HepG2 (cell line): ENCODE measurements at regions not wholly inside any gene's neighbourhood (a gene's known extent, or its start where the extent isn't known, plus 50 kb on each side); places are given as distances from the start of the nearest gene placed in this dataset.

Experiments used
- ATAC-seq: fragments of 200-7000 bp; cut with Tn5 transposase; 3 replicates; pipeline ENCODE4 v1.9.1; 2020; ENCODE audit warnings: mild to moderate bottlenecking, moderate library complexity
- BruUV-seq: library from RNA; stranded (reverse); fragments of 400-500 nt; replicated peaks from 2 replicates; lab custom pipeline; 2021; lab: Mats Ljungman, UMichigan
- CTCF ChIA-PET: fragments of 300-600 bp; formaldehyde crosslinking; extraction: SDS; loops from one replicate; lab custom pipeline; 2021; ENCODE audit warnings: low total read pairs, inconsistent platforms, low intra/inter-chr PET ratio; lab: Yijun Ruan, JAX
- POLR2A ChIA-PET: fragments of 350-600 bp; sonication (Branson Sonifier 250); formaldehyde crosslinking; loops from one replicate; lab custom pipeline; 2020; ENCODE audit warnings: antibody characterized with exemption, inconsistent platforms; lab: Yijun Ruan, JAX
- DNase-seq: peaks from one replicate; pipeline ENCODE4 v3.0.0-alpha.2; 2015; ENCODE audit warnings: low spot score
- FAIRE-seq: peaks from 3 replicates; lab custom pipeline; 2011; peaks lifted over from hg19 to GRCh38; lab: Jason Lieb, UNC
- H2AFZ ChIP-seq: one replicate; pipeline ENCODE4 v1.6.1; 2011; ENCODE audit warnings: low read length, inconsistent platforms
- H3K27ac ChIP-seq: fragments of 300-600 bp; 3 replicates; pipeline ENCODE4 v1.8.0; 2011; ENCODE audit warnings: mixed run types, mild to moderate bottlenecking, mixed read lengths, low read length, inconsistent platforms; ENCODE audit not compliant: insufficient read depth; ENCODE audit errors: extremely low read length
- H3K27me3 ChIP-seq, 2 experiments: fragments of 200-600 bp in 1 of 2; 2 replicates in 1 of 2; 3 replicates in 1 of 2; pipeline versions ENCODE4 v1.6.0 to v1.8.0; 2011; ENCODE audit warnings: low read length in 2 of 2, mild to moderate bottlenecking in 2 of 2, moderate library complexity in 2 of 2, inconsistent platforms in 1 of 2; ENCODE audit not compliant: insufficient read depth in 2 of 2, control insufficient read depth in 1 of 2
- H3K36me3 ChIP-seq, 2 experiments: fragments of 200-600 bp in 1 of 2; replicated peaks in 1 of 2; 2 replicates in 1 of 2; 3 replicates in 1 of 2; pipeline versions ENCODE4 v1.5.1 to v1.8.0; 2011; ENCODE audit warnings: low read length in 2 of 2, inconsistent platforms in 1 of 2; ENCODE audit not compliant: insufficient read depth in 2 of 2, control insufficient read depth in 1 of 2
- H3K4me1 ChIP-seq: 2 replicates; pipeline ENCODE4 v1.5.1; 2012; ENCODE audit warnings: low read length, inconsistent platforms; ENCODE audit not compliant: insufficient read depth
- H3K4me2 ChIP-seq: 2 replicates; pipeline ENCODE4 v1.6.0; 2011; ENCODE audit warnings: low read depth, low read length, inconsistent platforms
- H3K4me3 ChIP-seq, 3 experiments: fragments of 200-600 bp in 1 of 3; sonication (generic), shearing (Covaris generic) in 1 of 3; replicated peaks in 1 of 3; 2 replicates each; pipeline ENCODE4 v1.5.1; 2011 to 2016; ENCODE audit warnings: low read length in 3 of 3, inconsistent platforms in 2 of 3, low read depth in 2 of 3, mild to moderate bottlenecking in 2 of 3, control low read depth in 1 of 3, mixed read lengths in 1 of 3; ENCODE audit not compliant: insufficient read depth in 1 of 3
- H3K79me2 ChIP-seq: one replicate; pipeline ENCODE4 v1.6.1; 2011; ENCODE audit warnings: low read length, inconsistent platforms; ENCODE audit not compliant: insufficient read depth
- H3K9ac ChIP-seq: 2 replicates; pipeline ENCODE4 v1.6.0; 2011; ENCODE audit warnings: mild to moderate bottlenecking, low read depth, low read length, inconsistent platforms; ENCODE audit not compliant: insufficient read depth
- H3K9me3 ChIP-seq: 2 replicates; pipeline ENCODE4 v1.5.1; 2012; ENCODE audit warnings: mild to moderate bottlenecking, low read length
- H4K20me1 ChIP-seq: 2 replicates; pipeline ENCODE4 v1.6.0; 2011; ENCODE audit warnings: inconsistent platforms, mild to moderate bottlenecking, low read length, moderate library complexity; ENCODE audit not compliant: insufficient read depth
- FOXK2 ChIP-seq: fragments of 450-650 bp; IDR thresholded peaks from 2 replicates; pipeline ENCODE4 v1.6.1; 2016
- HDAC2 ChIP-seq: sonication (generic); formaldehyde crosslinking; IDR thresholded peaks from 2 replicates; pipeline ENCODE4 v1.4.0; 2020; ENCODE audit warnings: missing genetic modification reagents
- NR2C2 ChIP-seq: sonication (generic); formaldehyde crosslinking; IDR thresholded peaks from 2 replicates; pipeline ENCODE4 v1.4.0; 2020; ENCODE audit warnings: missing genetic modification reagents, mild to moderate bottlenecking, moderate library complexity, borderline replicate concordance
- ZNF33B ChIP-seq: sonication (generic); formaldehyde crosslinking; IDR thresholded peaks from 2 replicates; pipeline ENCODE4 v1.5.1; 2020; ENCODE audit warnings: mild to moderate bottlenecking, missing genetic modification reagents
- ZNF552 ChIP-seq: sonication (generic); formaldehyde crosslinking; IDR thresholded peaks from 2 replicates; pipeline ENCODE4 v1.9.0; 2022; ENCODE audit warnings: missing genetic modification reagents, mild to moderate bottlenecking, borderline replicate concordance
- WGBS: methylation state at CpG from one replicate; pipeline ENCODE4 v1.1.6; 2017; ENCODE audit warnings: low lambda C conversion rate; 5-methylcytosine and 5-hydroxymethylcytosine counted together
- in situ Hi-C: cut with HindIII; loops from 2 replicates; pipeline ENCODE4 v1.10.0; 2017; ENCODE audit warnings: low pct_unique_long_range_greater_than_20kb; ENCODE audit not compliant: extremely low pct_ligation_motif_present
- intact Hi-C: fragments of 100-400 bp; cut with micrococcal nuclease; formaldehyde crosslinking; loops from one replicate; pipeline ENCODE4 v1.10.0; 2022; ENCODE audit not compliant: unreplicated experiment
- TF ChIP-seq, protein P1 (sequence below): sonication (generic); formaldehyde crosslinking; IDR thresholded peaks from 2 replicates; pipeline ENCODE4 v1.5.0; 2020; ENCODE audit warnings: mild to moderate bottlenecking, missing genetic modification reagents
- TF ChIP-seq, protein P2 (sequence below): sonication (generic); formaldehyde crosslinking; IDR thresholded peaks from 2 replicates; pipeline ENCODE4 v1.4.0; 2020; ENCODE audit warnings: missing genetic modification reagents, borderline replicate concordance
- TF ChIP-seq, protein P3 (sequence below): sonication (generic); formaldehyde crosslinking; IDR thresholded peaks from 2 replicates; pipeline ENCODE4 v1.5.1; 2020; ENCODE audit warnings: mild to moderate bottlenecking, missing genetic modification reagents

DNA sequence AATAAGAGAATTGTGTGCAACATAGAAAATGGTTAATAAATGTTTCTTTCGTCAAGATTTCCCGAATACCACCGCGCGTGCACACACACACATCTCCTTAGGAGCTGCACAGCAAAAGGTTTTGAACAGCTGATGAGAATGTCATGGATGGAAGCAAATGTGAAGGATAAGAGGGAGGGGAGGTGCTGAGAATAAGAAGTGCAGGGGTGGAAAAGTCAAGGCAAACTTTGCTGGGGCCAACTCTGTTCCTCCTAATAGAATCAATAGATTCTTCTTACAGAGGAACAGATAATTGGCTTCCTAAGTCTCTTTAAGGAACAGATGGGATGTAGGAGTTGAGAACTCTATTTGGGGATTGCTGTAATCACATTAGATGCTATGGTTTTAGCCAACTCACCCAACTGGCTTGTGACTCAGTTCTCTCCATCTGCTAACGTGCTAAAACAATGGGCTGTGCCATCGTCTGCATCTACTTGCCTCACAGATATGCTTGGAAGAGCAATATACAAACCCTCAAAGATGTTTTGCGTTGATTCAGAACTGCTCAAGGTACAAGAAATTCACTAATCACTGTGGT lies 408.2 kb upstream of the CELF2 start:
- Histone ChIP-seq H3K4me2 (no peak overlapping the region), H3K79me2 (no peaks in the 10 kb centered on the region), H3K9me3 (peaks cover 85% of the 10 kb centered on the region), H3K4me3 (no peak overlapping the region), H3K9ac (no peak overlapping the region), H3K36me3 (no peaks in the 10 kb centered on the region), H3K27me3 (no peaks in the 10 kb centered on the region), H2AFZ (no peak overlapping the region)
- 30% methylated on average over 8 of the region's 8 CpGs for WGBS
- no peak for ATAC-seq
- POLR2A ChIA-PET: no interaction called here
- no TSS peak for BruUV-seq
- DNase-seq: no peak
- in situ Hi-C loops (no loop called here), intact Hi-C loops (no loop called here)
- TF ChIP-seq, protein P1, sequence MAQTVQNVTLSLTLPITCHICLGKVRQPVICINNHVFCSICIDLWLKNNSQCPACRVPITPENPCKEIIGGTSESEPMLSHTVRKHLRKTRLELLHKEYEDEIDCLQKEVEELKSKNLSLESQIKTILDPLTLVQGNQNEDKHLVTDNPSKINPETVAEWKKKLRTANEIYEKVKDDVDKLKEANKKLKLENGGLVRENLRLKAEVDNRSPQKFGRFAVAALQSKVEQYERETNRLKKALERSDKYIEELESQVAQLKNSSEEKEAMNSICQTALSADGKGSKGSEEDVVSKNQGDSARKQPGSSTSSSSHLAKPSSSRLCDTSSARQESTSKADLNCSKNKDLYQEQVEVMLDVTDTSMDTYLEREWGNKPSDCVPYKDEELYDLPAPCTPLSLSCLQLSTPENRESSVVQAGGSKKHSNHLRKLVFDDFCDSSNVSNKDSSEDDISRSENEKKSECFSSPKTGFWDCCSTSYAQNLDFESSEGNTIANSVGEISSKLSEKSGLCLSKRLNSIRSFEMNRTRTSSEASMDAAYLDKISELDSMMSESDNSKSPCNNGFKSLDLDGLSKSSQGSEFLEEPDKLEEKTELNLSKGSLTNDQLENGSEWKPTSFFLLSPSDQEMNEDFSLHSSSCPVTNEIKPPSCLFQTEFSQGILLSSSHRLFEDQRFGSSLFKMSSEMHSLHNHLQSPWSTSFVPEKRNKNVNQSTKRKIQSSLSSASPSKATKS (CRISPR knock-in tag): no peak
- TF ChIP-seq FOXK2: no peak
- TF ChIP-seq NR2C2 (CRISPR knock-in tag): no peak
- TF ChIP-seq HDAC2: no peak
- TF ChIP-seq ZNF33B (CRISPR knock-in tag): no peak
- TF ChIP-seq, all 625 proteins: peak for 0
- FAIRE-seq: no peak
- H4K20me1 ChIP-seq: no peaks in the 10 kb centered on the region
- no peaks in the 10 kb centered on the region for H3K4me1 ChIP-seq
- CTCF ChIA-PET: no interaction called here
- no peak overlapping the region for H3K27ac ChIP-seq

DNA sequence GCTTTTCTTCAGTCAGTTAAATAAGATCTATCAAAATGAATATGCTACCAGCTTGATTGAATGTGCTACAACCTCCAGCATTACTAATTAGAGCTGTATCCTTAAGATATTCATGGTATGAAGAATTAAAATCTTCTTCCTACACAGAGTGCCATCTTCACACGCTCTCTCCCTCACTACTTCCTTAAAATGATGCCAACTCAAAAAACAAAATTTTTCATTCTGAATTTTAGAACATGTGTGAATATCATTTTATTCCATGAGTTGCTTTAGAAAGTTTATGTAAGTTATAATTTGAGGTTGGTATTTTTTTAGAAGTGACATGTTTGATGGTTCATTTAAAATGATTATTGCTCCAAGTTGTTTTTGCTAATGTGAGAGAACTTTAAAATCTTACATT lies 407.5 kb upstream of the CELF2 start:
- ATAC-seq: no peak
- H3K36me3 ChIP-seq: no peaks in the 10 kb centered on the region
- no peak for TF ChIP-seq ZNF552 (CRISPR knock-in tag)
- TF ChIP-seq, protein P2, sequence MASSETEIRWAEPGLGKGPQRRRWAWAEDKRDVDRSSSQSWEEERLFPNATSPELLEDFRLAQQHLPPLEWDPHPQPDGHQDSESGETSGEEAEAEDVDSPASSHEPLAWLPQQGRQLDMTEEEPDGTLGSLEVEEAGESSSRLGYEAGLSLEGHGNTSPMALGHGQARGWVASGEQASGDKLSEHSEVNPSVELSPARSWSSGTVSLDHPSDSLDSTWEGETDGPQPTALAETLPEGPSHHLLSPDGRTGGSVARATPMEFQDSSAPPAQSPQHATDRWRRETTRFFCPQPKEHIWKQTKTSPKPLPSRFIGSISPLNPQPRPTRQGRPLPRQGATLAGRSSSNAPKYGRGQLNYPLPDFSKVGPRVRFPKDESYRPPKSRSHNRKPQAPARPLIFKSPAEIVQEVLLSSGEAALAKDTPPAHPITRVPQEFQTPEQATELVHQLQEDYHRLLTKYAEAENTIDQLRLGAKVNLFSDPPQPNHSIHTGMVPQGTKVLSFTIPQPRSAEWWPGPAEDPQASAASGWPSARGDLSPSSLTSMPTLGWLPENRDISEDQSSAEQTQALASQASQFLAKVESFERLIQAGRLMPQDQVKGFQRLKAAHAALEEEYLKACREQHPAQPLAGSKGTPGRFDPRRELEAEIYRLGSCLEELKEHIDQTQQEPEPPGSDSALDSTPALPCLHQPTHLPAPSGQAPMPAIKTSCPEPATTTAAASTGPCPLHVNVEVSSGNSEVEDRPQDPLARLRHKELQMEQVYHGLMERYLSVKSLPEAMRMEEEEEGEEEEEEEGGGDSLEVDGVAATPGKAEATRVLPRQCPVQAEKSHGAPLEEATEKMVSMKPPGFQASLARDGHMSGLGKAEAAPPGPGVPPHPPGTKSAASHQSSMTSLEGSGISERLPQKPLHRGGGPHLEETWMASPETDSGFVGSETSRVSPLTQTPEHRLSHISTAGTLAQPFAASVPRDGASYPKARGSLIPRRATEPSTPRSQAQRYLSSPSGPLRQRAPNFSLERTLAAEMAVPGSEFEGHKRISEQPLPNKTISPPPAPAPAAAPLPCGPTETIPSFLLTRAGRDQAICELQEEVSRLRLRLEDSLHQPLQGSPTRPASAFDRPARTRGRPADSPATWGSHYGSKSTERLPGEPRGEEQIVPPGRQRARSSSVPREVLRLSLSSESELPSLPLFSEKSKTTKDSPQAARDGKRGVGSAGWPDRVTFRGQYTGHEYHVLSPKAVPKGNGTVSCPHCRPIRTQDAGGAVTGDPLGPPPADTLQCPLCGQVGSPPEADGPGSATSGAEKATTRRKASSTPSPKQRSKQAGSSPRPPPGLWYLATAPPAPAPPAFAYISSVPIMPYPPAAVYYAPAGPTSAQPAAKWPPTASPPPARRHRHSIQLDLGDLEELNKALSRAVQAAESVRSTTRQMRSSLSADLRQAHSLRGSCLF (CRISPR knock-in tag): no peak
- TF ChIP-seq, protein P3, sequence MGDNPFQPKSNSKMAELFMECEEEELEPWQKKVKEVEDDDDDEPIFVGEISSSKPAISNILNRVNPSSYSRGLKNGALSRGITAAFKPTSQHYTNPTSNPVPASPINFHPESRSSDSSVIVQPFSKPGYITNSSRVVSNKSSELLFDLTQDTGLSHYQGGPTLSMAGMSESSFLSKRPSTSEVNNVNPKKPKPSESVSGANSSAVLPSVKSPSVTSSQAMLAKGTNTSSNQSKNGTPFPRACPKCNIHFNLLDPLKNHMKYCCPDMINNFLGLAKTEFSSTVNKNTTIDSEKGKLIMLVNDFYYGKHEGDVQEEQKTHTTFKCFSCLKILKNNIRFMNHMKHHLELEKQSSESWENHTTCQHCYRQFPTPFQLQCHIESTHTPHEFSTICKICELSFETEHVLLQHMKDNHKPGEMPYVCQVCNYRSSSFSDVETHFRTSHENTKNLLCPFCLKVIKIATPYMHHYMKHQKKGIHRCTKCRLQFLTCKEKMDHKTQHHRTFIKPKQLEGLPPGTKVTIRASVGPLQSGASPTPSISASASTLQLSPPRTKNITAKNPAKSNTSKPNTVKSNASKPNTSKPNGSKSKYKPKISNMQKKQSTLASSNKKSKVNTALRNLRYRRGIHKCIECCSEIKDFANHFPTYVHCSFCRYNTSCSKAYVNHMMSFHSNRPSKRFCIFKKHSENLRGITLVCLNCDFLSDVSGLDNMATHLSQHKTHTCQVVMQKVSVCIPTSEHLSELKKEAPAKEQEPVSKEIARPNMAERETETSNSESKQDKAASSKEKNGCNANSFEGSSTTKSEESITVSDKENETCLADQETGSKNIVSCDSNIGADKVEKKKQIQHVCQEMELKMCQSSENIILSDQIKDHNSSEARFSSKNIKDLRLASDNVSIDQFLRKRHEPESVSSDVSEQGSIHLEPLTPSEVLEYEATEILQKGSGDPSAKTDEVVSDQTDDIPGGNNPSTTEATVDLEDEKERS (CRISPR knock-in tag): no peak

More for the DNA sequence above, 407.5 kb upstream of the CELF2 start:
- no peaks in the 10 kb centered on the region for H4K20me1 ChIP-seq
- no peak overlapping the region for H2AFZ ChIP-seq
- no peaks in the 10 kb centered on the region for H3K4me1 ChIP-seq
- H3K27ac ChIP-seq: no peak overlapping the region
- no TSS peak for BruUV-seq
- ChIA-PET POLR2A (no interaction called here), CTCF (no interaction called here)
- FAIRE-seq (no peak), DNase-seq (no peak)
- in situ Hi-C loops (no loop called here), intact Hi-C loops (no loop called here)
- H3K4me2 ChIP-seq: no peak overlapping the region
- no peaks in the 10 kb centered on the region for H3K27me3 ChIP-seq
- H3K4me3 ChIP-seq: no peak overlapping the region
- peaks cover 86% of the 10 kb centered on the region for H3K9me3 ChIP-seq
- WGBS: 0% methylated on average over 1 of the region's 1 CpG
- H3K9ac ChIP-seq: no peak overlapping the region
- no peaks in the 10 kb centered on the region for H3K79me2 ChIP-seq
